Activated T-cell treated with anti-CD3 and anti-CD28 coated beads, Interleukin-2, amount 50 U/mL, for 72 hours (primary cell): ENCODE measurements at regions not wholly inside any gene's neighbourhood (a gene's known extent, or its start where the extent isn't known, plus 50 kb on each side); places are given as distances from the start of the nearest gene placed in this dataset.

ENCODE experiments used
- ATAC-seq, 2 donors: fragments of 150-1000 bp; cut with Tn5 transposase; replicated peaks in 1 of 2; 2 replicates each; pipeline ENCODE4 v1.10.0; 2021; ENCODE audit warnings: moderate library complexity in 2 of 2, mild to moderate bottlenecking in 1 of 2
- DNase-seq, 2 donors: peaks; one replicate each; pipeline ENCODE4 v3.0.0; 2021 to 2022; ENCODE audit warnings: mixed read lengths in 1 of 2
- H3K27ac Mint-ChIP-seq: one replicate; pipeline ENCODE4 v1.8.0; 2022; ENCODE audit warnings: mild to moderate bottlenecking, moderate library complexity, mixed read lengths
- H3K27me3 Mint-ChIP-seq: one replicate; pipeline ENCODE4 v1.8.0; 2022; ENCODE audit warnings: low read depth, mixed read lengths
- H3K36me3 Mint-ChIP-seq, 2 donors: one replicate each; pipeline ENCODE4 v1.8.0; 2022; ENCODE audit warnings: mixed read lengths in 2 of 2, mild to moderate bottlenecking in 1 of 2; ENCODE audit not compliant: insufficient read depth in 2 of 2
- H3K4me1 Mint-ChIP-seq: one replicate; pipeline ENCODE4 v1.8.0; 2022; ENCODE audit warnings: low read depth, mixed read lengths
- H3K4me3 Mint-ChIP-seq, 2 donors: one replicate each; pipeline ENCODE4 v1.8.0; 2022; ENCODE audit warnings: mild to moderate bottlenecking in 2 of 2, mixed read lengths in 2 of 2, moderate library complexity in 2 of 2
- H3K9me3 Mint-ChIP-seq, 2 donors: one replicate each; pipeline ENCODE4 v1.8.0; 2022; ENCODE audit warnings: mixed read lengths in 2 of 2

- ATAC-seq (no peak), DNase-seq (no peak)
- Mint-ChIP-seq H3K36me3 (no peaks in the 10 kb centered on the region), H3K27ac (no peak overlapping the region), H3K27me3 (no peaks in the 10 kb centered on the region), H3K9me3 (peaks cover 0 to 7% of the 10 kb centered on the region in 2 donors), H3K4me3 (no peak overlapping the region), H3K4me1 (no peaks in the 10 kb centered on the region)
Measured at GRCh38 chr21:22393324-22393723, 1395.1 kb downstream of the NCAM2 start.

- no peaks in the 10 kb centered on the region for H3K27me3 Mint-ChIP-seq
- H3K4me3 Mint-ChIP-seq = no peak overlapping the region
- DNase-seq (no peak), ATAC-seq (no peak)
- no peaks in the 10 kb centered on the region for H3K36me3 Mint-ChIP-seq
- H3K9me3 Mint-ChIP-seq = peaks cover 0 to 7% of the 10 kb centered on the region in 2 donors
- no peaks in the 10 kb centered on the region for H3K4me1 Mint-ChIP-seq
- no peak overlapping the region for H3K27ac Mint-ChIP-seq
Measured at GRCh38 chr21:22395965-22396364, 1397.8 kb downstream of the NCAM2 start.

- no peak for DNase-seq
- Mint-ChIP-seq H3K27me3 (no peaks in the 10 kb centered on the region), H3K4me1 (no peaks in the 10 kb centered on the region), H3K4me3 (no peak overlapping the region), H3K36me3 (no peaks in the 10 kb centered on the region), H3K9me3 (peaks cover 0 to 7% of the 10 kb centered on the region in 2 donors), H3K27ac (no peak overlapping the region)
- no peak for ATAC-seq
Measured at GRCh38 chr21:22399681-22400514, 1401.7 kb downstream of the NCAM2 start.

- H3K4me3 Mint-ChIP-seq = no peak overlapping the region
- DNase-seq (no peak), ATAC-seq (no peak)
- peak overlapping the region; percentile 74 for H3K27ac Mint-ChIP-seq
- H3K36me3 Mint-ChIP-seq = no peaks in the 10 kb centered on the region
- no peaks in the 10 kb centered on the region for H3K27me3 Mint-ChIP-seq
- H3K9me3 Mint-ChIP-seq = peaks cover 0 to 3% of the 10 kb centered on the region in 2 donors
- H3K4me1 Mint-ChIP-seq = no peaks in the 10 kb centered on the region
Measured at GRCh38 chr21:22409571-22409970, 1411.4 kb downstream of the NCAM2 start.

- DNase-seq (no peak), ATAC-seq (no peak)
- Mint-ChIP-seq H3K9me3 (peaks cover 0 to 2% of the 10 kb centered on the region in 2 donors), H3K27me3 (no peaks in the 10 kb centered on the region), H3K4me1 (peaks cover 9% of the 10 kb centered on the region), H3K4me3 (no peak overlapping the region), H3K36me3 (no peaks in the 10 kb centered on the region), H3K27ac (no peak overlapping the region)
Measured at GRCh38 chr21:22416555-22416954, 1418.3 kb downstream of the NCAM2 start.

GRCh38 chr21:22421416-22422180 lies 1423.4 kb downstream of the NCAM2 start:
- peak overlapping the region; percentile 18 to 30 for H3K4me3 Mint-ChIP-seq
- peaks cover 0 to 4% of the 10 kb centered on the region in 2 donors for H3K9me3 Mint-ChIP-seq
- H3K4me1 Mint-ChIP-seq = peaks cover 12% of the 10 kb centered on the region
- peaks cover 0 to 1% of the 10 kb centered on the region in 2 donors for H3K36me3 Mint-ChIP-seq
- DNase-seq (peak in 1 of 2 donors; percentile 0), ATAC-seq (peak; percentile 26 to 75)
- no peak overlapping the region for H3K27ac Mint-ChIP-seq
- H3K27me3 Mint-ChIP-seq = no peaks in the 10 kb centered on the region

GRCh38 chr21:22438428-22439086 lies 1440.3 kb downstream of the NCAM2 start:
- ATAC-seq = no peak
- no peaks in the 10 kb centered on the region for H3K27me3 Mint-ChIP-seq
- no peaks in the 10 kb centered on the region for H3K4me1 Mint-ChIP-seq
- no peak for DNase-seq
- peaks cover 3 to 8% of the 10 kb centered on the region in 2 donors for H3K9me3 Mint-ChIP-seq
- no peaks in the 10 kb centered on the region for H3K36me3 Mint-ChIP-seq
- no peak overlapping the region for H3K27ac Mint-ChIP-seq
- H3K4me3 Mint-ChIP-seq = no peak overlapping the region

- ATAC-seq (no peak), DNase-seq (no peak)
- Mint-ChIP-seq H3K9me3 (peaks cover 0 to 3% of the 10 kb centered on the region in 2 donors), H3K27ac (no peak overlapping the region), H3K4me3 (no peak overlapping the region), H3K4me1 (no peaks in the 10 kb centered on the region), H3K36me3 (no peaks in the 10 kb centered on the region), H3K27me3 (no peaks in the 10 kb centered on the region)
Measured at GRCh38 chr21:22444990-22445389, 1446.8 kb downstream of the NCAM2 start.

- Mint-ChIP-seq H3K4me1 (no peaks in the 10 kb centered on the region), H3K27me3 (no peaks in the 10 kb centered on the region), H3K27ac (no peak overlapping the region), H3K9me3 (peaks cover 0 to 2% of the 10 kb centered on the region in 2 donors), H3K4me3 (no peak overlapping the region), H3K36me3 (no peaks in the 10 kb centered on the region)
- DNase-seq (no peak), ATAC-seq (no peak)
Measured at GRCh38 chr21:22450507-22450906, 1452.3 kb downstream of the NCAM2 start.

GRCh38 chr21:22456241-22456640 lies 1458.0 kb downstream of the NCAM2 start:
- DNase-seq = no peak
- ATAC-seq = no peak
- no peaks in the 10 kb centered on the region for H3K36me3 Mint-ChIP-seq
- no peaks in the 10 kb centered on the region for H3K27me3 Mint-ChIP-seq
- H3K4me3 Mint-ChIP-seq = no peak overlapping the region
- no peak overlapping the region for H3K27ac Mint-ChIP-seq
- H3K4me1 Mint-ChIP-seq = no peaks in the 10 kb centered on the region
- peaks cover 0 to 2% of the 10 kb centered on the region in 2 donors for H3K9me3 Mint-ChIP-seq

GRCh38 chr21:22468893-22469292 lies 1470.7 kb downstream of the NCAM2 start:
- no peak overlapping the region for H3K4me3 Mint-ChIP-seq
- DNase-seq = peak in 1 of 2 donors; percentile 6
- H3K4me1 Mint-ChIP-seq = no peaks in the 10 kb centered on the region
- no peak overlapping the region for H3K27ac Mint-ChIP-seq
- peak; percentile 66 to 86 for ATAC-seq
- no peaks in the 10 kb centered on the region for H3K27me3 Mint-ChIP-seq
- H3K9me3 Mint-ChIP-seq = peaks cover 2 to 5% of the 10 kb centered on the region in 2 donors
- H3K36me3 Mint-ChIP-seq = no peaks in the 10 kb centered on the region

- no peaks in the 10 kb centered on the region for H3K4me1 Mint-ChIP-seq
Measured at GRCh38 chr21:22474403-22474802, 1476.2 kb downstream of the NCAM2 start.

GRCh38 chr21:22476214-22476613 lies 1478.0 kb downstream of the NCAM2 start:
- Mint-ChIP-seq H3K27ac (no peak overlapping the region), H3K27me3 (no peaks in the 10 kb centered on the region), H3K4me1 (no peaks in the 10 kb centered on the region), H3K36me3 (no peaks in the 10 kb centered on the region), H3K4me3 (no peak overlapping the region), H3K9me3 (peaks cover 3 to 6% of the 10 kb centered on the region in 2 donors)
- ATAC-seq (no peak), DNase-seq (no peak)

More at GRCh38 chr21:22474403-22474802, 1476.2 kb downstream of the NCAM2 start:
- H3K9me3 Mint-ChIP-seq = peaks cover 3 to 5% of the 10 kb centered on the region in 2 donors
- H3K27ac Mint-ChIP-seq = no peak overlapping the region
- DNase-seq (no peak), ATAC-seq (no peak)
- no peak overlapping the region for H3K4me3 Mint-ChIP-seq
- H3K27me3 Mint-ChIP-seq = no peaks in the 10 kb centered on the region
- H3K36me3 Mint-ChIP-seq = no peaks in the 10 kb centered on the region
